Peyer's patch (tissue), 4 donors: ENCODE measurements at regions not wholly inside any gene's neighbourhood (a gene's known extent, or its start where the extent isn't known, plus 50 kb on each side); places are given as distances from the start of the nearest gene placed in this dataset.

Source experiments
- POLR2A ChIP-seq, 2 donors: fragments of 450-650 bp; IDR thresholded peaks; one replicate each; pipeline ENCODE4 v1.5.1; 2017; ENCODE audit warnings: antibody characterized with exemption in 2 of 2, mild to moderate bottlenecking in 2 of 2, moderate library complexity in 2 of 2
- TF ChIP-seq, protein P1 (sequence below), 6 experiments: fragments of 450-650 bp in 4 of 6; fragments of 200-600 bp in 2 of 6; sonication (generic) in 1 of 6; IDR thresholded peaks; one replicate each; pipeline ENCODE4 v1.5.1; 2017 to 2019; ENCODE audit warnings: antibody characterized with exemption in 6 of 6, mild to moderate bottlenecking in 3 of 6, moderate library complexity in 1 of 6

DNA sequence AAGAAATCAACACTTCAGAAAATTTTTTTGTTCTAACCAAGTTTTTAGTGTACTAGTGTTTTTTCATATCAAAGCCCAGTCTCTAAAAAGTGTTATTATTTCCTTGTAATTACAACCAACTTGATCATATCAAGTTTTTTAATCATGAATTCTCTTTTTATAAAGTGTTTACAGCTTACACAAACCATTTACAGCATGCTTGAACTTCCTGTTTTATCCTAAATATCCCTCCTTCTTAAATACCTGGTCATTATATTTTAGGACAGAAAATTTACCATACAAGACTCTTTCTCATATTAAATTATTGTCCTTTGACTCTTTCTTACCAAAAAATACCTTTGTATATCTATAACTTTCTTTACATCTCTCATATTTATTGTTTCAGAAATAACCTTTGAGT lies 89.4 kb upstream of the NPY2R start:
- TF ChIP-seq, protein P1, sequence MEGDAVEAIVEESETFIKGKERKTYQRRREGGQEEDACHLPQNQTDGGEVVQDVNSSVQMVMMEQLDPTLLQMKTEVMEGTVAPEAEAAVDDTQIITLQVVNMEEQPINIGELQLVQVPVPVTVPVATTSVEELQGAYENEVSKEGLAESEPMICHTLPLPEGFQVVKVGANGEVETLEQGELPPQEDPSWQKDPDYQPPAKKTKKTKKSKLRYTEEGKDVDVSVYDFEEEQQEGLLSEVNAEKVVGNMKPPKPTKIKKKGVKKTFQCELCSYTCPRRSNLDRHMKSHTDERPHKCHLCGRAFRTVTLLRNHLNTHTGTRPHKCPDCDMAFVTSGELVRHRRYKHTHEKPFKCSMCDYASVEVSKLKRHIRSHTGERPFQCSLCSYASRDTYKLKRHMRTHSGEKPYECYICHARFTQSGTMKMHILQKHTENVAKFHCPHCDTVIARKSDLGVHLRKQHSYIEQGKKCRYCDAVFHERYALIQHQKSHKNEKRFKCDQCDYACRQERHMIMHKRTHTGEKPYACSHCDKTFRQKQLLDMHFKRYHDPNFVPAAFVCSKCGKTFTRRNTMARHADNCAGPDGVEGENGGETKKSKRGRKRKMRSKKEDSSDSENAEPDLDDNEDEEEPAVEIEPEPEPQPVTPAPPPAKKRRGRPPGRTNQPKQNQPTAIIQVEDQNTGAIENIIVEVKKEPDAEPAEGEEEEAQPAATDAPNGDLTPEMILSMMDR (IDR thresholded peaks at IDR 0.05) = no peak
- TF ChIP-seq POLR2A (IDR thresholded peaks at IDR 0.05) = no peak
